ENCODE measurements at regions not wholly inside any gene's neighbourhood (a gene's known extent, or its start where the extent isn't known, plus 50 kb on each side); places are given as distances from the start of the nearest gene placed in this dataset.
A peak's percentile ranks its signal among the peaks of the same experiment; 100 is the strongest.

GRCh38 chr4:16293210-16293838, 67.1 kb upstream of the TAPT1 start:
- in situ Hi-C loops (cut with HindIII; ENCODE audit: low pct_unique_long_range_greater_than_20kb, low sequenced_read_pairs) = no loop called here
- DNase-seq (ENCODE audit: low read depth) = no peak

DNA sequence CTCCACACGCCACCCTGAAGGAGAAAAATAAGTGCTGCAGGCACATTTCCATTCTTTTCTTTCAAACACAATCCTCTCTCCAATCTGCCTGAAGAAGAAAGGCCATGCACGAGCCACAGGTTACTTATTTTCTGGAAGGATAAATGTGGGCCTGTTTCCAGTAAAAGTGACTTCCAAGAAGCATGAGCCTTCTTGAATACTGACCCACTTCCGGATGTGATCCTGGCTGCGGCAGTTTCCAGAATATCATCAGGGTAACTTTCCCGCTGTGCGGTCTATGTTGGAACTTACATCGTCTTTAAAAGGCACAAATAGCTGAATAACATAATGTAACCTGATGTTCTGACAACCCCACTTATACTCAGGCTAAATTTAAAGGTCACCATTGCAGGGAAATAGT, 66.3 kb upstream of the TAPT1 start:
- DNase-seq (ENCODE audit: low read depth) = no peak
- in situ Hi-C loops (cut with HindIII; ENCODE audit: low pct_unique_long_range_greater_than_20kb, low sequenced_read_pairs) = no loop called here

GRCh38 chr4:16290681-16291420, 64.6 kb upstream of the TAPT1 start:
- no peak for DNase-seq (ENCODE audit: low read depth)
- in situ Hi-C loops (cut with HindIII; ENCODE audit: low pct_unique_long_range_greater_than_20kb, low sequenced_read_pairs) = no loop called here

GRCh38 chr4:16289897-16290554, 63.8 kb upstream of the TAPT1 start:
- in situ Hi-C loops (cut with HindIII; ENCODE audit: low pct_unique_long_range_greater_than_20kb, low sequenced_read_pairs) = no loop called here
- DNase-seq (ENCODE audit: low read depth) = peak; percentile 17

DNA sequence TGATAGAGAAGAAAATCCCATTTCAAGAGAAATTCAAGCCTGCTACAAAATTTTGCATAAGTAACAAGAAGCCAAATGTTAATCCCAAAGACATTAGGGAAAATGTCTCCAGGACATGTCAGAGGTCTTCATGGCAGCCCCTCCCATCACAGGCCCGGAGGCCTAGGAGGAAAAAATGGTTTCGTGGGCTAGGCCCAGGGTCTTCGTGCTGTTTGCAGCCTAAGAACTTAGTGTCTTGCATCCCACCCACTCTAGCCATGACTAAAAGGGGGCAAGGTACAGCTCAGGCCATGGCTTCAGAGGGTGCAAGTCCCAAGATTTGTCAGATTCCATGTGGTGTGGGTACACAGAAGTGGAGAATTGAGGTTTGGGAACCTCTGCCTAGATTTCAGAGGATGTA, 57.8 kb upstream of the TAPT1 start:
- in situ Hi-C loops (cut with HindIII; ENCODE audit: low pct_unique_long_range_greater_than_20kb, low sequenced_read_pairs) = no loop called here
- no peak for DNase-seq (ENCODE audit: low read depth)

DNA sequence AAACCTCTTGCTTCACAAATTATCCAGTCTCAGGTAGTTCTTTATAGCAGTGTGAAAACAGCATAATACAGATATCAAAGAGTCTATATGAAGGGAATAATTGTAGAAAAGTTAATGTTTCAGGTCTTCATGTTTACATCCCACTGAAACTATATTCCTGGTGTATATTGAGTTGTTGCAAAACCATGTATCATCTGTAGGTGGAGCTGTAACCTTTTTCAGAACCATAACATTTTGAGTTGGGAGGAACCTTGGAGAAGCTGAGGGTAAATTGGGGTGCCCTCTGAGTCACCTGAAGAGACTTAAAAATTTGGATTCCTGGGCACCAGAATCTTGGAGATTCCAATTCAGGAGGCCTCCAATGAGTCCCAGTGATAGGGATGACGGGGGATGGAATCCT, 51.9 kb upstream of the TAPT1 start:
- DNase-seq (ENCODE audit: low read depth) = no peak
- in situ Hi-C loops (cut with HindIII; ENCODE audit: low pct_unique_long_range_greater_than_20kb, low sequenced_read_pairs) = no loop called here

Measured in Caki2 (cell line).